Fibroblast of pulmonary artery (primary cell): ENCODE measurements at regions not wholly inside any gene's neighbourhood (a gene's known extent, or its start where the extent isn't known, plus 50 kb on each side); places are given as distances from the start of the nearest gene placed in this dataset.
A peak's percentile ranks its signal among the peaks of the same experiment; 100 is the strongest.

ENCODE experiments used
- DNase-seq: peaks from one replicate; pipeline ENCODE4 v3.0.0-alpha.2; 2010; ENCODE audit warnings: low read depth
- H3K4me3 ChIP-seq: replicated peaks from 2 replicates; pipeline ENCODE4 v1.5.1; 2011; ENCODE audit warnings: low read depth, mild to moderate bottlenecking, control low read depth, low read length, moderate library complexity
- CTCF ChIP-seq: IDR thresholded peaks from 2 replicates; pipeline ENCODE4 v1.5.1; 2011; ENCODE audit warnings: mild to moderate bottlenecking, control low read depth, low read length, inconsistent platforms; ENCODE audit errors: missing control alignments

- TF ChIP-seq CTCF: no peak
- DNase-seq: no peak
- no peak overlapping the region for H3K4me3 ChIP-seq
Measured at GRCh38 chr2:176677746-176678265, 408.6 kb downstream of the MTX2 start.

DNA sequence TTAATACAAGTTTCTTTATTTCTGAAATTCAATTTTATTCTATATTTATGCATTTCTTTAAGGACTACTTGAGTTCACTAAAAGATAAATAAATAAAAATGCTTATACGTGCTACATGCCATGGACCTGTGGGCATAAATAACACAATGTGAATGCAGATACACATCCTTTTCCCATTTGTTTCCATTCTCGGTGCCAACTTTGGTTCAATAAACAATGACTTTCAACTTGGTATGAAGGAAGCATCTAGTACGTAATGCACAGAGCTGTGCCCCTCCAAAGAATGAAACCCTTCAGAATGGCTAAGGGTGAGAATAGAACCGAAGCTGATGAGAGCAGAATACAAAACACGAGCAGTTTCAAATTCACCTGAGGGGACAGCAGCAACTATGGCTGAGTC lies 409.3 kb downstream of the MTX2 start:
- no peak for TF ChIP-seq CTCF
- no peak overlapping the region for H3K4me3 ChIP-seq
- no peak for DNase-seq

GRCh38 chr2:176679061-176679669 lies 409.9 kb downstream of the MTX2 start:
- no peak overlapping the region for H3K4me3 ChIP-seq
- TF ChIP-seq CTCF: no peak
- no peak for DNase-seq

DNA sequence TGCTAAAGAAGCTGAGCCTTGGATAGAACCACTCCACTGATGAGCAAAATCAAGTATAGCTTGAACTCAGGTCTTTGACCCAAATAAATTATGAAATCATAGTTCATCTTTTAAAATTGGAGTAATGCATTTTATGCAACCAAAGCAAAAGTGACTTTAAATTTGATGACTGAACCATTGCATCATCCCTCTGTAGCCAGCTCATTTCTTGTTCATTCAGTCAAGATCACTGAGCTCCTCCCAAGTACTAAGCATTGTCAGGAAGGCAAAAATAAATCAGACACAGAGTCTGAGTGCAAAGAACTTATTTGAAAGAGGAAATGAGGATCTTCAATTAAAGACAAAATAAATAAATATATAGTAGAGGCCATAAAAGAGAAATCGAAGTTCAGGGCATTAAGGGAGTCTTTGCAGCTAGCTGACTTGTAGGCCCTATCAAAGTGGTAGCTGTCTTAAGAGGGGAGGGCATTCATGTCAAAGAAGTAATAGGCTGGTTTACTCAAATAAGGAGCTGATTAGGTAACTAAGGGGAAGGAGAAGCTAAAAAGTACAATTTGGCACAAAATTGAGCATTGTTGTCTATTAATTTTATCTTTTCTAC lies 411.8 kb downstream of the MTX2 start:
- no peak overlapping the region for H3K4me3 ChIP-seq
- TF ChIP-seq CTCF: no peak
- peak; percentile 7 for DNase-seq

- no peak for TF ChIP-seq CTCF
- DNase-seq: no peak
- H3K4me3 ChIP-seq: no peak overlapping the region
Measured at GRCh38 chr2:176681584-176682115, 412.4 kb downstream of the MTX2 start.

- no peak overlapping the region for H3K4me3 ChIP-seq
- TF ChIP-seq CTCF: no peak
- peak; percentile 4 for DNase-seq
Measured at GRCh38 chr2:176682278-176682677, 413.0 kb downstream of the MTX2 start.
